Stimulated activated naive B cell treated with anti-CD40 and anti-IgM and Interleukin-4, amounts not matched to agents 10 μg/mL and 1 μg/mL and 100 μg/mL, for 72 hours (primary cell): ENCODE measurements at regions not wholly inside any gene's neighbourhood (a gene's known extent, or its start where the extent isn't known, plus 50 kb on each side); places are given as distances from the start of the nearest gene placed in this dataset.
"Not testable (repeated sequence)": the region's sequence is repeated elsewhere in the genome, so short reads cannot be mapped to it uniquely, and the experiment has no call there.

Source experiments
- ATAC-seq, 2 donors: fragments of 150-1000 bp; cut with Tn5 transposase; replicated peaks; 2 replicates each; pipeline ENCODE4 v1.10.0; 2021; ENCODE audit warnings: moderate library complexity in 1 of 2
- DNase-seq: peaks from one replicate; pipeline ENCODE4 v3.0.0; 2021
- H3K27ac Mint-ChIP-seq: one replicate; pipeline ENCODE4 v1.8.0; 2022; ENCODE audit warnings: mild to moderate bottlenecking, mixed read lengths
- H3K27me3 Mint-ChIP-seq, 2 donors: one replicate each; pipeline ENCODE4 v1.8.0; 2022; ENCODE audit warnings: mixed read lengths in 2 of 2
- H3K36me3 Mint-ChIP-seq, 2 donors: one replicate each; pipeline ENCODE4 v1.8.0; 2022; ENCODE audit warnings: mixed read lengths in 2 of 2, mild to moderate bottlenecking in 1 of 2
- H3K4me1 Mint-ChIP-seq, 2 donors: one replicate each; pipeline ENCODE4 v1.8.0; 2022; ENCODE audit warnings: mixed read lengths in 2 of 2, mild to moderate bottlenecking in 1 of 2
- H3K4me3 Mint-ChIP-seq, 2 donors: one replicate each; pipeline ENCODE4 v1.8.0; 2022; ENCODE audit warnings: mild to moderate bottlenecking in 2 of 2, mixed read lengths in 2 of 2, moderate library complexity in 1 of 2
- H3K9me3 Mint-ChIP-seq, 2 donors: one replicate each; pipeline ENCODE4 v1.8.0; 2022; ENCODE audit warnings: mixed read lengths in 2 of 2, mild to moderate bottlenecking in 1 of 2

DNA sequence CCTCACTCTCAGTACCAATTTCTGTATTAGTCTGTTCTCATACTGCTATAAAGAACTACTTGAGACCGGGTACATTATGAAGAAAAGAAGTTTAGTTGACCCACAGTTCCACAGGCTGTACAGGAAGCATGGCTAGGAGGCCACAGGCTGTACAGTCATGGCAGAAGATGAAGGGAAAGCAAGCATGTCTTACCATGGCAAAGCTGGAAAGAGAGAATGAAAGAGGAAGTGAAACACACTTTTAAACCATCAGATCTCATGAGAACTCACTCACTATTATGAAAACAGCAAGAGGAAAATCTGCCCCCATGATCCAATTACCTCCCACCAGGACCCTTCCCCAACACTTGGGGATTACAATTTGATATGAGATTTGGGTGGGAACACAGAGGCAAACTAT is 698.8 kb downstream of the CDH9 start:
- no peaks in the 10 kb centered on the region for H3K36me3 Mint-ChIP-seq
- no peaks in the 10 kb centered on the region for H3K27me3 Mint-ChIP-seq
- no peak overlapping the region for H3K4me3 Mint-ChIP-seq
- no peaks in the 10 kb centered on the region for H3K4me1 Mint-ChIP-seq
- ATAC-seq (peak in 1 of 2 donors; percentile 57), DNase-seq (no peak)
- H3K9me3 Mint-ChIP-seq = peaks cover 6 to 11% of the 10 kb centered on the region in 2 donors
- H3K27ac Mint-ChIP-seq = no peak overlapping the region

DNA sequence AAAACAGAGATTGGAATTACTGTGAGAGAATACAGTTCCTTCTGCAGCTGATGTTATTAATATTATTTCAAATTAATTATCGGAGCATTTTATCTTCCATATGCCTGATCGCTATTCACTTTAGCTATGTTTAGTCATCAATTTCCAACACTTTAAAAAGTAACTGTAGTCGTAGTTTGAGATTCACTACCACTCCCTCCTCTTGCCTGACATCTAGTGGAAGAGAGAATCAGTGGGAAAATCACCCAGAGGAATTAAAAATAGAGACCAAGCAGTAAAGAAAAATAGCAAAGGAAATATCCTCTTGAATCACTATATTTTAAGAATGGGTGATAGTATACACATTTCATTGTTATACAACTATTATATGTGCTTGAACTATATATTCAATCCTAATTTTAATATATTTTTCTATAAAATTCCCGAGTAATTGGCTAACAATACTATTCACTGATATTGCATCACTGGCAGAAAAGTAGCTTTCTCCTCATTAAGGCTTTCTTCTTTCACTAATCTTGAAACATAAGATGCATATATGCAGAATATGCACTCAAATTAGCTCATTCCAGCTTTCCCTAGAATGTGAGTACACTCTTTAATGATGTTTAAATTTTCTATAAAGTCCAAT is 708.7 kb downstream of the CDH9 start:
- no peaks in the 10 kb centered on the region for H3K27me3 Mint-ChIP-seq
- H3K9me3 Mint-ChIP-seq = peaks cover 0 to 5% of the 10 kb centered on the region in 2 donors
- no peaks in the 10 kb centered on the region for H3K4me1 Mint-ChIP-seq
- no peaks in the 10 kb centered on the region for H3K36me3 Mint-ChIP-seq
- no peak for DNase-seq
- H3K4me3 Mint-ChIP-seq = no peak overlapping the region
- no peak overlapping the region for H3K27ac Mint-ChIP-seq
- ATAC-seq = no peak

- Mint-ChIP-seq H3K4me3 (no peak overlapping the region), H3K36me3 (no peaks in the 10 kb centered on the region), H3K9me3 (peaks cover 0 to 5% of the 10 kb centered on the region in 2 donors), H3K27me3 (no peaks in the 10 kb centered on the region), H3K27ac (no peak overlapping the region), H3K4me1 (no peaks in the 10 kb centered on the region)
- DNase-seq = no peak
- no peak for ATAC-seq
Measured at GRCh38 chr5:26326153-26326759, 712.1 kb downstream of the CDH9 start.

DNA sequence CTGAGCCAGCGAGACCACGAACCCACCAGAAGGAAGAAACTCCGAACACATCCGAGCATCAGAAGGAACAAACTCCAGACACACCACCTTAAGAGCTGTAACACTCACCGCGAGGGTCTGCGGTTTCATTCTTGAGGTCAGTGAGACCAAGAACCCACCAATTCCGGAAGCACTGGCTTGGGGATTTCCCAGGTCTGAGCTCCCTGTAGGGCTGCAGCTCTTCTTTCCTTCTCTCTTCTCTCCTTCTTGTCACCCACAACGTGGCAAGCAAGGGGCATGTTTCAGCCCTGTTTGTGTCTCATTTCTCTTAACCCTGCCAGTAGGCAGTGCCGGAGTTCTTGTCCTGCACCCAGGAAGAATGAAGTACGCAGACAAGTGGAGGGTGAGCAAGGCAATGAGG is 713.0 kb downstream of the CDH9 start:
- not testable (repeated sequence) for H3K27ac Mint-ChIP-seq, H3K9me3 Mint-ChIP-seq, DNase-seq, H3K27me3 Mint-ChIP-seq, H3K4me3 Mint-ChIP-seq, H3K36me3 Mint-ChIP-seq, H3K4me1 Mint-ChIP-seq, ATAC-seq

DNA sequence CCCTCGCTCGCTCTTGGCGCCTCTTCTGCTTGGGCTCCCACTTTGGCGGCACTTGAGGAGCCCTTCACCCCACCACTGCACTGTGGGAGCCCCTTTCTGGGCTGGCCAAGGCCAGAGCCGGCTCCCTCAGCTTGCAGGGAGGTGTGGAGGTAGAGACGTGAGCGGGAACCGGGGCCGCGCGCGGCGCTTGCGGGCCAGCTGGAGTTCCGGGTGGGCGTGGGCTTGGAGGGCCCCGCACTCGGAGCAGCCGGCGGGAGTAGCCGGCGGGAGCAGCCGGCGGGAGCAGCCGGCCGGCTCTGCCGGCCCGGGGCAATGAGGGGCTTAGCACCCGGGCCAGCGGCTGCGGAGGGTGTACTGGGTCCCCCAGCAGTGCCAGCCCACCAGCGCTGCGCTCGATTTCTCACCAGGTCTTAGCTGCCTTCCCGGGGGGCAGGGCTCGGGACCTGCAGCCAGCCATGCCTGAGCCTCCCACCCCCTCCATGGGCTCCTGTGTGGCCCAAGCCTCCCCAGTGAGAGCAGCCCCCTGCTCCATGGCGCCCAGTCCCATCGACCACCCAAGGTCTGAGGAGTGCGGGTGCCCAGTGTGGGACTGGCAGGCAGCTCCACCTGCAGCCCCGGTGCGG is 714.0 kb downstream of the CDH9 start:
- H3K36me3 Mint-ChIP-seq, DNase-seq, ATAC-seq, H3K4me1 Mint-ChIP-seq, H3K9me3 Mint-ChIP-seq, H3K27ac Mint-ChIP-seq, H3K4me3 Mint-ChIP-seq, H3K27me3 Mint-ChIP-seq: not testable (repeated sequence)

DNA sequence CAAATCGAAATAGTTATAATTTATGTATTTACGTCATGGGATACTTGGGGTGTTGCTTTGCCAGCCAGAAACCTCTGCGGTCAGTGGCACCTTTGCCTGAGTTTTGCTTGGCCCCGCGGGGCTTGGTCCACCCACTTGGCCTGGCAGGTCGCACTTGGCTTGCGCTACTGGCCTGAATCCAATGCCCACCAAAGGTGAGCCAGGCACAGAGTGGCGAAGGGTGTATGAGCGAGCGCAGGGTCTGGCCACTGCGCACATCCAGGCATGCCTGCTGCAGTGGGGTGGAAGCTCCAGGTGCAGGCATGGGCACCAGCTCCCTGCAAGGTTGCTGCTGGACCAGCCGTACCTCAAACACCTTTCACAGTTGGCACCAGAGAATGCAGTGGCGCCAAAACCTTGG is 714.6 kb downstream of the CDH9 start:
- DNase-seq (no peak), ATAC-seq (no peak)
- no peak overlapping the region for H3K4me3 Mint-ChIP-seq
- no peaks in the 10 kb centered on the region for H3K27me3 Mint-ChIP-seq
- H3K36me3 Mint-ChIP-seq = no peaks in the 10 kb centered on the region
- H3K4me1 Mint-ChIP-seq = no peaks in the 10 kb centered on the region
- H3K27ac Mint-ChIP-seq = no peak overlapping the region
- H3K9me3 Mint-ChIP-seq = peaks cover 0 to 5% of the 10 kb centered on the region in 2 donors

DNA sequence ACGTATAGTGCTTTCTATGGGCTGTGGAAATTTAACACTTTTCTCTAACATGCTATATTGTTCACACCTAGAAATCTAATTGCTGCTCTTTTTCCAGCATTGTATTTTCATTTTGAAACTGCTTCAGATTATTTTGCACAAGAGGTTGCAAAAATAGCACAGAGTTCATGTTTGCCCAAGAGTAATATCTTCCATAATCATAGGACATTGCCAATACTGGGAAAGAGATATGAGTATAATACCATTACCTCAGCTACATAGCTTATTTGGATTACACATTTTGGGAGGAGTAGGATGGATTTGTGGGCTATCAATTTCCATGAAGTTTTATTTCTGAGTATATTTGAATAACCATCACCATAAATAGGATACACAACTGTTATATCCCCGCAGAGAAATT is 717.1 kb downstream of the CDH9 start:
- no peak for DNase-seq
- Mint-ChIP-seq H3K4me3 (no peak overlapping the region), H3K27ac (no peak overlapping the region), H3K9me3 (peaks cover 0 to 5% of the 10 kb centered on the region in 2 donors), H3K36me3 (no peaks in the 10 kb centered on the region), H3K27me3 (no peaks in the 10 kb centered on the region), H3K4me1 (no peaks in the 10 kb centered on the region)
- no peak for ATAC-seq

- no peak overlapping the region for H3K27ac Mint-ChIP-seq
- peaks cover 0 to 8% of the 10 kb centered on the region in 2 donors for H3K9me3 Mint-ChIP-seq
- H3K4me1 Mint-ChIP-seq = no peaks in the 10 kb centered on the region
- no peaks in the 10 kb centered on the region for H3K27me3 Mint-ChIP-seq
- no peaks in the 10 kb centered on the region for H3K36me3 Mint-ChIP-seq
- ATAC-seq (no peak), DNase-seq (no peak)
- H3K4me3 Mint-ChIP-seq = no peak overlapping the region
Measured at GRCh38 chr5:26310415-26310814, 728.0 kb downstream of the CDH9 start.

- Mint-ChIP-seq H3K9me3 (no peaks in the 10 kb centered on the region), H3K4me3 (no peak overlapping the region), H3K4me1 (no peaks in the 10 kb centered on the region), H3K27ac (no peak overlapping the region), H3K36me3 (no peaks in the 10 kb centered on the region), H3K27me3 (no peaks in the 10 kb centered on the region)
- ATAC-seq (no peak), DNase-seq (no peak)
Measured at GRCh38 chr5:26295541-26295940, 742.8 kb downstream of the CDH9 start.

GRCh38 chr5:26282190-26282589 is 756.2 kb downstream of the CDH9 start:
- no peak overlapping the region for H3K4me3 Mint-ChIP-seq
- H3K4me1 Mint-ChIP-seq = no peaks in the 10 kb centered on the region
- ATAC-seq (no peak), DNase-seq (no peak)
- H3K9me3 Mint-ChIP-seq = peaks cover 10 to 12% of the 10 kb centered on the region in 2 donors
- no peak overlapping the region for H3K27ac Mint-ChIP-seq
- H3K36me3 Mint-ChIP-seq = no peaks in the 10 kb centered on the region
- no peaks in the 10 kb centered on the region for H3K27me3 Mint-ChIP-seq

DNA sequence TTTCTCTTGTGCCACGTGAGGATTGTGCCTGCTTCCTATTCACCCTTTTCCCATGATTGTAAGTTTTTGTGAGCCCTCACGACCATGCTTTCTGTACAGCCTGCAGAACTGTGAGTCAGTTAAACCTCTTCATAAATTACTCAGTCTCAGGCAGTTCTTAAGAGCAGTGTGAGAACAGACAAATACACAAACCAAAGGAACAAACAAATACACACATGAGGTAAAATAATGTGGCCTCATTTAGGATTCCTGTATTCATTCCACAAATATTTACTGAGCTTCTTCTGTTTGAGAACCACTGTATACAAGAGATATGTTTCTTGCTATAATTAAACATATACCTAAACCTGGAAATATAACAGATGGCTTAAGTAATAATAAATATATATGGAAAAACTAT is 760.3 kb downstream of the CDH9 start:
- no peaks in the 10 kb centered on the region for H3K27me3 Mint-ChIP-seq
- no peak overlapping the region for H3K4me3 Mint-ChIP-seq
- DNase-seq (no peak), ATAC-seq (no peak)
- H3K4me1 Mint-ChIP-seq = no peaks in the 10 kb centered on the region
- H3K27ac Mint-ChIP-seq = no peak overlapping the region
- peaks cover 4 to 5% of the 10 kb centered on the region in 2 donors for H3K9me3 Mint-ChIP-seq
- H3K36me3 Mint-ChIP-seq = no peaks in the 10 kb centered on the region

DNA sequence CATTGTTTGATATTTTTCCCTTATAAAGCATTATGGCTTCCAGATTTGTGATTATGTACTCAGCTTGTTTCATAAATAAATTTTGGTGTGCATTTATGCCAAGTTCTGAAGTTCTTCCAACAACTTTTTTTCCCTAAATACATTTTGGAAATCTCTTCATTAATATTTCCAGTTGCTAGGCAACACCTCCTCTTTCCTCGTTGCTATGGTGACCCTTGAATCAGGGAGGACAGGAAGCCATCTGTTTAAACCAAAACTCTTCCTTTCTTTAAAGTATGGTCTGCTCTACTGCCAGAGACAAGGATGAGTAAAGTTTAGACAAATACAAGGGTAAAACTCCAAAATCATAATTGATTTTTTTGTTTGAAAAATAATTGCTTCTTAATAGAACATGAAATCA is 779.3 kb downstream of the CDH9 start:
- no peaks in the 10 kb centered on the region for H3K4me1 Mint-ChIP-seq
- no peak overlapping the region for H3K4me3 Mint-ChIP-seq
- DNase-seq = no peak
- peaks cover 12% of the 10 kb centered on the region in 2 donors for H3K9me3 Mint-ChIP-seq
- no peaks in the 10 kb centered on the region for H3K27me3 Mint-ChIP-seq
- H3K36me3 Mint-ChIP-seq = no peaks in the 10 kb centered on the region
- H3K27ac Mint-ChIP-seq = no peak overlapping the region
- ATAC-seq = no peak

DNA sequence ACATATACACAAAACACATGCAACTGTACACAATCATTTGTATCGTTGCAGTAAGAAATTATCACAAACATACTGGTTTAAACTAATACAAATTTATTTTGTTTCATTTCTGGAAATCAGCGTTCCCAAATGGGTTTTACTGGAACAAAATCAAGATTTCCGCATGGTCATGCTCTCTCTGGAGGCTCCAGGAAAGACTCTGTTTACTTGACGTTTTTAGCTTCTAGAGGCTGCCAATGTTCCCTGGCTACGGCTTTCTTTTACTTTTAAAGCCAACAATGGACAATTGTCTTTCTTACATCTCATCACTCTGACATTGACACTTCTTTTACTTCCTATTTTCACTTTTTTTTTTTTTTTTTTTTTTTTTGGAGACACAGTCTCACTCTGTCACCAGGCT is 793.1 kb downstream of the CDH9 start:
- no peaks in the 10 kb centered on the region for H3K36me3 Mint-ChIP-seq
- DNase-seq (no peak), ATAC-seq (no peak)
- H3K27me3 Mint-ChIP-seq = no peaks in the 10 kb centered on the region
- H3K27ac Mint-ChIP-seq = no peak overlapping the region
- H3K4me1 Mint-ChIP-seq = no peaks in the 10 kb centered on the region
- H3K9me3 Mint-ChIP-seq = peaks cover 0 to 6% of the 10 kb centered on the region in 2 donors
- H3K4me3 Mint-ChIP-seq = no peak overlapping the region

DNA sequence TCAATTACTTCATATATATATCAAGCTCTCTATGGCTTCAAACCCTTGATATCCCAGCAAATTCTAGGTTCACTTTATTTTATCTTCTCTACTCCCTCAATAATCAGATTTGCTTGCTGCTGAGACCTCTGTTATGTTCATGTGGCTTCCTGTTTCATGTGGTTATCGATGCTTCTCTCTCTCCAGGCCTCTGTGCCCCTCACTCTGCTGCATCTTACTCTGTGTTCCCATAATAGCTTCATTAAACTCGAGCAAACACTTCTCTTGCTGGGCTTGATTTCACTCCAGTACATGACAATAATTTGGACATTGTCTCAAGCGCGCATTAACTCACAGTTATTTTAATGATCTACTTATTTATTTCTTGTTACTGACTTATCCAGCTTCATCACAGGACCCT is 798.8 kb downstream of the CDH9 start:
- Mint-ChIP-seq H3K36me3 (no peaks in the 10 kb centered on the region), H3K9me3 (peaks cover 0 to 9% of the 10 kb centered on the region in 2 donors), H3K4me3 (no peak overlapping the region), H3K27ac (no peak overlapping the region), H3K4me1 (no peaks in the 10 kb centered on the region), H3K27me3 (no peaks in the 10 kb centered on the region)
- DNase-seq = no peak
- ATAC-seq = no peak

GRCh38 chr5:26237489-26237888 is 800.9 kb downstream of the CDH9 start:
- ATAC-seq (no peak), DNase-seq (no peak)
- Mint-ChIP-seq H3K4me3 (no peak overlapping the region), H3K9me3 (peaks cover 5 to 11% of the 10 kb centered on the region in 2 donors), H3K36me3 (no peaks in the 10 kb centered on the region), H3K27me3 (no peaks in the 10 kb centered on the region), H3K4me1 (no peaks in the 10 kb centered on the region), H3K27ac (no peak overlapping the region)
